Kasumi-1 (cell line): ENCODE measurements at regions not wholly inside any gene's neighbourhood (a gene's known extent, or its start where the extent isn't known, plus 50 kb on each side); places are given as distances from the start of the nearest gene placed in this dataset.

Experiments
- DNase-seq, 2 experiments: peaks; one replicate each; lab custom pipeline; 2025; lab: John Stamatoyannopoulos, UW

DNA sequence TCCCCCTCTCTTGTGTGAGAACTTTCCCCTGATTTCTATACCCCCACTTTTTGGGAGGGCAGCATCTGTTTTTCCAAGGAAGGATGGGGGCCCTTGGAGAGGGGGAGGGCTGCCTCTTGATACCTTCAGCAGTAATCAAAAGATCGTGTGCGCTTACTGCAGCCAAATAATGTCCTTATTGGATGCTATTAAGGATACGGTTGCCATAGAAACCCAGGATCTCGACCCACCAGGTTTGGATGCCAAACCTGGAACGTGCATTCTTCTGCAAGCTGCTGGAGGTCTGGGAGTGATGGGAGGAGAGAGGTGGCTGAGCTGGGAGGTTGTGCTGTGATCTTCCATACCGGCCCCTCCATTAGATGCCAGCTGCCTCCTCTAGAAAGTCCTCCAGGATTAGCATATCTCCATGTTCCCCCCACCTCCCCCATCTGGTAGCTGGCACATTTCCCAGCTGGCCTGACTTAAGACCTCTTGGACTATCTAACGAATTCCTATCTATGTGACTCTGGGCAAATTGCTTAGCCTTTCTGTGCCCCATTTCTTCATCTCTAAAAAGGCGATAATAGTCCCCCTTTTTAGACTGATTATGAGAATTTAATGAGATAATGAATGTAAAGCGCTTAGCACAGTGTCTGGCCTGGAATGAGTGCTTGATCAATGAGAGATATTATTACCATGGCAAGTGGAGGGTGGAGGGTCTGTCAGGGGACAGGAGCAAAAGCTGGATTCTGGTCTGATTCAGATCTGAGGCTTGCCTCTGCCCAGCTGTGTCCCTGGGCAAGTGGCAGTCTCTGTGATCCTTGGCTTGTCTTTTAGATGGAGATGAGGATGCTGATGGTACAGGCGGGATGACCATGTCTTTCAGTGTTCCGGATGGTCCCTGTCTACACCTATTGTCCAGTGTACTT, 78.5 kb upstream of the PCBD1 start:
- DNase-seq, result no peak

DNA sequence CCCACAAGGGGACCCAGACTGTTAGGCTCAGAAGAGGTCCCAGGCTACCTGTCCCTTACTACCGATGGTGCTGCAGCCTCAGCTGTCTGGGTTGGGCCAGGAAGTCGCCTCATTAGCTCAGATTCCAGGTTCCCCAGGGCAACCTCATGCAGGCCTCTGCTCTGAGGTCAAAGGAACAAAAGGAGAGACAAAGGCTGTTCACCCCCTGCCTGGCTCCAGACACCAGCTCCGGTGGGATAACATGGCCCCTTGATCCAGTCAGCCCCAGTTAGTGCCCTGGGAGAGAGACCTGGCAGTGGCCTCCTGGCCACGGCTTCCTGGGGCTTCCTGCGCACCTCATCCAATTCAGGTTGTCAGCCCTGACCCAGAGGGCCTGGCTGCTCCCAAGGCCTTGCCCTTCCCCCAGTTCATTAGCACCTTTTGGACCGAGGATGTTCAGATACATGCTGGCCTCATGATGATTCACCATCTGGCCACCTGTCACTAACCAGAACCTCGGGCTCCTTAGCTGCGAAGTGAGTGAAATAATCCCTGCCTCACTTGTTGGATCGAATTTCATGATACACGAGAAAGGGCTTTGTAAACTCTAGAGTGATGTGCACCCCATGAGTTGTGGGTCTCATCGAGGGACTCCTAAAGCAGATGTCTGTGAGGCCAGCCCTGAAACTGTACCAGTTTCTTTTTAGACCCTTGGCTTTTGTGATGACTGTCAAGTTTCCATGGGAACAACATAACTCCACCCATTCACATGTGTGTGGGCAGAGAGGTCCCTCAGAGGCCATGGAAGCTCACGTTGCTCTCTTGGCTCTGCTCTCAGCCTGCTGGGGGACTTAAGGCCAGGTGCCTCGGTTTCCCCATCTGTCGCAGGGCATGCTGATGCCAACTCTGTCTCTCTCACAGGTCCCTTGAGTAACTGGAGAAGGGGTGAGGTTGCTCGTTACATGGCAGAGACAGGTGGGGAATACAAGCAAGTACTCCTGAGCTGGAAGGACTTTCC, 79.5 kb upstream of the PCBD1 start:
- DNase-seq, result no peak

DNA sequence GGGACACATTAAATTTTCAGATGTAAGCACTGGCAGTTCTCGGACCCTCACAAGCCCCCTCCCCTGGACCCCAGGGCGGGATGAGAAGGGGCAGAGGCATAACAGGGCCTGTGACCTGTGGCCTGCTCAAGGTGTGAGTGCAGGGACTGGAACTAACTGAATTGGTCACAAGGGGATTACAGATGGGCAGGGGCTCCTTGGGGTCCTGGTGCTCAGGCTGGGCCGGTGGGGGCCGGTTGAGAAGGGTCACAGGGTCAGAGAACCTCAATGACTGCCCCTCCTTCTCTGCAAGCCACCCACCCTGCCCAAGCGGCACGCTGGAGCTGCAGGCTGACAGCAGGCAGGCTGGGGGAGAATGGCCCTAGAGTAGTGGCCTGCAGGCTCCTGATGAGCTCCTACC, 80.8 kb upstream of the PCBD1 start:
- no peak for DNase-seq

DNA sequence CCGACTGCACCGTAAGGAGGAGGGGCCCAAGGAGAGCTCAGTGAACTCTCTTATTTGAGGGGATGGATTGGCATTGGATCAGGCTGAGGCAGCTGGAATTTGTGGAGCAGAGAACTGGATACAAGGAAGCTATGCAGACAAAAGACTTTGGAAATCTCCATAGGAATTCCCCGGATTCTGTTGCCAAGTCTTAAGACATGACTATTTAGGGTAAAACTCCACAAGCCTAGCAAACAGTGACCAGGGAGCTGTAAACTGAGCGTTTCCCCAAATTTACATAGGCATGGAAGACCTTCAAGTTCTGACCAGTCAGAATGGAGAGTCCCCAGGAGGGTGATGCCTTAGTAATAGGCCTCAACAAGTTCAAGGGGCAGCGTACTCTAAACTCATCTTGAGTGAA, 82.5 kb upstream of the PCBD1 start:
- no peak for DNase-seq

DNA sequence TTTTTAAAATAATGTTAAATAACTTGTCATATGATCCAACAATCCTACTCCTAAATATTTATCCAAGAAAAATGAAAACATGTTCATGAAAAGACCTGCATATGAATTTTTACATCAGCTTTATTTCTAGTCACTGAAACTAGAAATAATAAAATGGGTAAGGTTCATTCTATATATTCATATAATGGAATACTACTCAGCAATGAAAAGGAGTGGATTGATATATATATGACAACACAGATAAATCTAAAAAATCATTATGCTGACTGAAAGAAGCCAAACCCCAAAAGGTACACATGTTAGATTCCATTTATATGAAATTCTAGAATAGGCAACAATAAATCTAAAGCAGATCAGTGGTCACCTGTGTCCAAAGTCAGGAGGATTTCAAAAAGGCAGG, 84.9 kb upstream of the PCBD1 start:
- DNase-seq, result no peak

DNA sequence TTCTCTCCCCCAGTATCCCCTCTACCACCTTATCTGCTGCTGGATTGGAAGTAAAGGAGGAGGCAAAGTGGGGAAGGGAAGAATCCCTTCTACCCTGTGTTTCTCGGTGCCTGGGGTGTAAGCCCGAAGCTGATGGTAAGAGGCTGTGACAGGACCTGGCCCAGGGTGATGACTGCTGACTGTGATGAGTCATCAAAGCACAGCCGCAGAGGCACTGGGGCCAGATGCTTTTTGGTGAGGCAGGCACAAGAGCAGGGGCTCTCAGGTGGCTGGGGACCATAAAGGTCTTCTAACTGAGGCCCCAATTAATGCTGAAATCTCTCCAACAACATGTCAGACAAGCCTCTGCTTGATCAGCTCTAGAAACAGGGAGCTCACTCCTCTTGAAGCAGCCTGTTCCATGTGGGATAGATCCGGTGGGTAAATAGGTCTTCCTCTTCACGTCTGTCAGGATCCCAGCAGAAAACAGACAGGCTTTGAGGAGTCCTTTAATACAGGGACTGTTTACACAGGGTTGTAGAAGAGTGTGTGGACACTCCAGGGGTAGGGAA, 86.1 kb upstream of the PCBD1 start:
- no peak for DNase-seq

DNA sequence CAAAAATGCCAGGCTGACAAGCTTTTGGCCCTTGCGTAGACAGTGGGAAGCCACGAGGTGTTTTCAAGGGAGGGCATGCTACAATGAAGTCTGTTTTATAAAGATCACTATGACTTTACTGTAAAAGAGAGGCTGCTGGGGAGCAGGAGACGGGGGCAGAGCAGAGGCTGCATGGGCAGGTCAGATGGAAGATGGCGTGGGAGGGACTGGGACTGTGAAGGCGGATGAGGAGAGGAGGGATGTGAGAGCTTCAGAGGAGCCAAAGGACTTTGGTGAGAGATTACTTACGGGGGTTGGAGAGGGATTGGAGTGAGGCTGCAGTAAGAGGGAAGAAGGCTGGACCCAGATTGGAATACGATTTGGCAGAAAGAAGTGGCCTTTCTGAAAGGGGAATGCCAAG, 86.6 kb upstream of the PCBD1 start:
- no peak for DNase-seq

DNA sequence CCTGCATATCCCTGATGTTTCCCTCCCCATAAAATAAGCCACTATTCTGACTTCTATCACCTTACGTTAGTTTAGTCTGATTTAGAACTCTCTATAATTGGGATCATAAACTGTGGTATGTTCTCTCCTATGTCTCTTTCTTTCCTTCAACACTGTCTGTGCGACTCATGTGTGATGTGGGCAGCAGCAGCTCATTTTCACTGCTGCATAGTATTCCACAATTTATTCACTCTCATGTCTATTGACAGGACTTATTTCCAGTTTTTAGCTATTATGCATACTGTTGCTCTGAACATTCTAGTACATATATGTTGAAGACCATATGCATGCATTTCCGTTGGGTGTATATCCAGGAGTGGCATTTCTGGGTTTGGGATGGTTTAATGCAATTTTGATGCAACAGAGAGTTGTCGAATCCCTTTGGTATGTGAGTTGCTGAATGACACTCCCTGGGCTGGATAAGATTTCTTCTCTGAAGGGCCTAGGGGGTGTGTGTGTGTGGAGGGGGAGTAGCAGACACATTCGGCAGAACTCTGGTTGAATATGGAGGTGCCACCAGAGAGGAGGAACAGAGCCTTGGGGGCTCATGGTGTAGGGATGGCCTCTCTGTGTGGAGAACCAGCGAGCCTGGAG, 87.8 kb upstream of the PCBD1 start:
- DNase-seq, result no peak

DNA sequence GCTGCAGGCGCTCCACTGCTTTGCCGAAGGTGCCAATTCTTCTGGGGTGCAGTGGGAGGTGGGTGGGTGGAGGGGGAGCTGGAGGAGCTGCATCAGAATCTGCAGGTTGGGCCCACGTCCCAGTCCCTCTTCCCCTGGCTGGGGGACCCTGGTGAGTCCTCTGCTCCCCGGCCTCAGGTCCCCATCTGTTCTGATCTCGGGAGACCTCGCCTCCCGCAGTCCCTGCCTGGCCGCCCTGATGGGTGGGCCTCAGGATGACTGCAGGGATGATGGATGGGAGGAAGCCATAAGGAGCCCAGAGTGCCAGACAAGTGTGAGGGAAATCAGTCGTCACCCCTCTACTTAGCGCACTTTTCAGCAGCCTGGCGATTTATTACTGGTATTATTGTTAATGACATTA, 89.3 kb upstream of the PCBD1 start:
- no peak for DNase-seq

DNA sequence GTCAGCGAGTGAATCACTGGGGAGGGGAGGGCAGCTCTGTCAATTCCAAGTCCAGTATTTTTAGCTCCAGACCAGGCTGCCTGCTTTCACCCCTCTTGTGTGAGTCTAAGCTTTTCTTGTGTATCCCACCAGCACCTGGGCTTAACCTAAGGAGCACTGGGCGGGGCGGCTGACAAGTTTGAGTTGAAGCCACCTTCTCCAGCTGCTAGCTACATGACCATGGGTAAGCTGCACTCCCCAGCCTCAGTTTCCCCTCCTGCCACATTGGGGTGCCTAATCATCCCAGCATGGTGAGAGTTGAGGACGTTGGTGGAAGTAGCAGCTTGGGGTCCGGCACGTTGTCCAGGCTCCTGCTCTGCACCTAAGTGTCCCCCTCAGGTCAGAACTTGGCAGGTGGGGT, 89.8 kb upstream of the PCBD1 start:
- DNase-seq, result no peak

DNA sequence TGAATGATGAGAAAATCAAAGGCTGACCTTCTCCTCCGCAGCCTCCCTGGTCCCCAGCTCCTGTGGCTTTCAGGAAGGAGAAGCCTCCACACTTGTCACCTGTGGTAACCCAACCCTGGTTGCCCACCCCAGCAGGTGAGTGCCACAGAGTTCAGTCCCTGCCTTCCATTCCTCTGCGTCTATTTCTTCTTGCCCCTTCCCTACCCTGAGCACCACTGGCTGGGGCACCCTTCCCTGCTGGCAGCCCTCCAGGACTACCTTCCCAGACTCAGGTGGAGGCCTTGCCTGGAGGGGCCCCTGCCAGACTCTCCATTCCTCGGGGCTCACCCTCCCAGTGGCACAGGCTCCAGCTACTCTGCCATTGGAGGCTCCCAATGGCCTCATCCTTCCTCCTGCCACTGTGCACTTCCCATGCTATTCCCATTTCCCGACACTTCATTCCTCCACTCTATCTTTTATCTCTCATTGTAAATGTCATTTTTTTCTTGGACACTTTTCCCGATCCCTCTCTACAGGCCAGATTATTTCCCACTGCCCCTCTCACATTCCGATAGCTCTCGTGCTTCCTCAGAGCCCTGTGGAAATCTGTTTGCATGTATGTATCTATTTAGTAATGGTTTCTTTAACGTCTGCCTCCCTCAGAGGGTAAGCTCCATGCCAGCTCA, 90.6 kb upstream of the PCBD1 start:
- DNase-seq, result no peak

DNA sequence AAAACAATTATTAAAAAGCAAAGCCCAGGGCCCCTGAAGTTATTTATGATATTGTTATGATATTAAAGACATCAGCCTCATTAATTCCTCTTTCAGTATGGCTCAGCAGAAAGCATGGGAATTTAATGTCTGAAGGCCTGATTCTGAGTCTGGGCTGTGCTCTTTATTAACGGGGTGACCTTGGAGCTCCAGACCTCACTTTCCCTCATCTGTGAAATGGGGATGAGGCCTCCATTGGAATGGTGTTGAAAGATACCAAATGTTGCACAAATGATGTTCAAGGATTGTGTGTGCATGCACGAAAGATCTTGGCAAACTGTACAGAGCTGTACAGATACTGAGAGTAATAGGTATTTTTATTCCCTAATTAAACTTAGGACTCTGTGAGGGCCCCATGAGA, 92.3 kb upstream of the PCBD1 start:
- DNase-seq, result no peak

DNA sequence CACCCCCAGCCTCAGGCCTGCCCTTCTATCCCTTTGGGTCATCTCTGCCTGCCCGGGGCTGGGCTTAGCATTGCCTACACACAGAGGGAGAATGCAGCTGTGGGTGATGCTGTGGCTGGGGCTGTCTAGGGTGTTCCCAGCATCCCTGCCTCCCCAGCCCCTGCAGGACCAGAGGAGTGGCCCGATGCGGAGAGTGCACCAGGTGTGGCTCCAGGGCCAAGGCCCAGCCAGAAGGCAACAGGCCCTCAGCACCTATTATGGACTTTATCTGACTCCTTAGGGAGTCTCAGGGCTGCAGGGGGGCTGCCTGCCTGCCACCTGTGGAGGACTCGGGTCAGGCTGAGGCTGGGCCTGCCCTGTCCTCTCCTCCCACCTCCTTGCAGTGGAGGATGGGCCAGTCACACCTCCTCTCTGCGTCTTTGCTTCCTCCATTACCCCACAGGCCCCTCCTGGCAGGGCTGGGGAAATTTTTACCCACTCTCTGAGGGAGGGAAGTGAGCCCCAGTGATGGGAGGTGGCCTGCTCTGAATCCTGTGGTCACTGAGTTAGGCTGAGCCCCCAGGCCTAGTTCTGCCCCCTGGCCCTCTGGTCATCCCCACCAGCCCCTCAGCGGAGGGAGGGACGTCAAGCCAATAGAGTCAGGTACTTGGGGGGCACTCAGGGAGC, 92.9 kb upstream of the PCBD1 start:
- no peak for DNase-seq

DNA sequence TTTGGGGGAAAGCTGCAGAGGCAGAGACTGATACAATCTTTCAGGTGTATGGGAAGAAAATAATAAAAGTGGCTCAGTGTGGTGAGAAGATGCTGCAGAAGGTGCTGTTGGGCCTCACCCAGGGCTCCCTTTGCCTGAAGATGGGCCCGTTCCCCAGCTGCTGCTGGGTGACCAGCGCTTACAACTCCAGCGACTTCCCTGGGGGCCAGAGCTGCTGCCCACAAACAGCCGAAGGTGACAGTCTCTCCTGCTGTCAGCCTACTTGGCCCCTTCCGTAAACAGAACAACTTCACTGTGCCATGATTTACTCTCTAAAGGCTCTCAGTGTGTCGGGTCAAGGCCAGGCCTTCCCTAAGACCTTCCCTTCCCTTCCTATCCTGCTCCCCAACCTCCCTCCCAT, 93.6 kb upstream of the PCBD1 start:
- DNase-seq, result no peak

DNA sequence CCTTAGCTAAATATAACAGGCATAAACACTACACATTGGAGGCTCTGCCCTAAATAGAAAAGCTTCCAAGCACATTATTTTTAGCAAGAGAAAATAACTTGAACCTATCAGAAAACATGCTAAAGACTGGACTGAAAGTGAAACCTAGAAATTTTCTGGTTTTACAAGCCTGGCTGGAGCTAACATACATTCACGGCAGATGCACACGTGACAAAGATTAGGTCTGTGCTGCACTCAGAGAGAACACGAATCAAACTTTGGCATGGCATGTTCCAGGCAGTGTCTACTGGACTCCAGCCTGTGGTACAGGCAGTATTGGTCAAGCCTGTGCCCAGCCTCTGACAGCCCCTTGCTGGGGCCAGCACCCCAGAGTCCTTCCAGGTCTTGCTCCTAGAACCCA, 94.1 kb upstream of the PCBD1 start:
- DNase-seq, result no peak

DNA sequence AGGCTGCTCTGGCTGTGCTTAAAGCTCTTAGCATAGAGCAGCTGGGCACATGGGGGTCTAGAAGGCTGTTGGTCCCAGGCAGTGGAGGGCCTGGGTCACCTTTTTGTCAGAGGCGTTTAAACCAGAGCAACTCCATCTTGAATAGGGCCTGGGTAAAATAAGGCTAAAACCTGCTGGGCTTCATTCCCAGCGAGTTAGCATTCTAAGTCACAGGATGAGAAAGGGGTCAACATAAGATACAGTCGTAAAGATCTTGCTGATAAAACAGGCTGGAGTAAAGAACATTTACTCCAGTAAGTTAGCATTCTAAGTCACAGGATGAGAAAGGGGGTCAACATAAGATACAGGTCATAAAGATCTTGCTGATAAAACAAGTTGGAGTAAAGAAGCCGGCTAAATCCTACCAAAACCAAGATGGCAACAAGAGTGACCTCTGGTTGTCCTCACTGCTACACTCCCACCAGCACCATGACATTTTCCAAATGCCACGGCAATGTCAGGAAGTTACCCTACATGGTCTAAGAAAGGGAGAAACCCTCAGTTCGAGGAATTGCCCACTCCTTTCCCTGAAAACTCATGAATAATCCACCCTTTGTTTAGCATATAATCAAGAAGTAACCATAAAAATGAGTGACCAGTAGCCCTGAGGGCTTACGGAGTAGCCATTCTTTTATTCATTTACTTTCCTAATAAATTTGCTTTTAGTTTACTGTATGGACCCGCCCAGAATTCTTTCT, 96.8 kb upstream of the PCBD1 start:
- DNase-seq, result no peak

DNA sequence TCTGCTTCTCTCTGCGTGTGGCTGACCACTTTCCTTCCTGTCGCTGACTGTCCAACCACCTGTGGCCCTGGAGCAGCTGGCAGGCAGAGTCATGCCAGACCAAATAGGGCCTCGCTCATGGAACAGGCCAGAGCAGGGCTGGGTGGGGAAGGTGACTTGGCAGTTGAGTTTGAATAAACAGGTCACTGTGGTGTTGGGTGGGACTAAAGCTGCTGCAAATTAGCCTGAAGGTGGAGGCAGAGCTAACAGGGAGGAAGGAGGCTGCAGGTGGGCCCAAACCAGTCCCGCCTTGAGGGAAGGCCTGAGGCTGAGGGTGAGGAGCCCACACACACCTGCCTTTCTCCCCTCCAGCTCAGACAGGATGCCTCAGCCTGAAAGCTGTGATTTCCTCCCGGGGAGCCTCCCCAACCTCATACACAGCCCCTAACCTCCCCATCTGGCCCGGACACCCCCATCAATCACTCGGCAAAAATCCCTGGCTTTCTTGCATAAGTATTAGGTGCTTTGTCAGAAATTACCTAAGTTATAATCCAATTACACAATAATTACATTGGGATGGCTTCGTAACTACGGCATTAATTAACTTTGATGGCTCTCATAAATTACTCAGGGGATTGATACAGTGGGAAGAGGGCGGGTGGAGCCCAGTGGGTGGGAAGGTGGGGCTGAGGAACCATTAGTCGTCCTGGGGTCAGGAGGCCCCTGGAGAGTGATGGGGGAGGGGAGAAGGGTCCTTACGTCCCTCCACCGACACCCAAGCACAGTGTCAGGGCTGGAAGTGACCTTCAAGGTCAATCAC, 97.7 kb upstream of the PCBD1 start:
- no peak for DNase-seq

DNA sequence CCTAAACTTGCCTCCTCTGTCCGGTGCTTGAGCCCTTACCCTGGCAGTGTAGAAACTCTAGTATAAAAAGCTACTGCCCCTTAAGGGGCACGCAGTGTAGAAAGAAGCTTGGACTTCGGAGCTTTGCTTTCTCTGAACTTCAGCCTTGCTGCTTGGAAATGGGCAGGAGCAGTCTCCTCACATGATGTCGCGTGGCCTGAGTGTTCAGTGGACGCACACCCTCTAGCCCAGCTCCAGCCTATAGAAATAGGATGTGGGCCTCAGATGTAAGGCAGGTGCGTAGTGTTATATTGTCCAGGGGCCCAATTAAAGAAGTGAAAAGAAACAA, 98.2 kb upstream of the PCBD1 start:
- DNase-seq, result no peak

DNA sequence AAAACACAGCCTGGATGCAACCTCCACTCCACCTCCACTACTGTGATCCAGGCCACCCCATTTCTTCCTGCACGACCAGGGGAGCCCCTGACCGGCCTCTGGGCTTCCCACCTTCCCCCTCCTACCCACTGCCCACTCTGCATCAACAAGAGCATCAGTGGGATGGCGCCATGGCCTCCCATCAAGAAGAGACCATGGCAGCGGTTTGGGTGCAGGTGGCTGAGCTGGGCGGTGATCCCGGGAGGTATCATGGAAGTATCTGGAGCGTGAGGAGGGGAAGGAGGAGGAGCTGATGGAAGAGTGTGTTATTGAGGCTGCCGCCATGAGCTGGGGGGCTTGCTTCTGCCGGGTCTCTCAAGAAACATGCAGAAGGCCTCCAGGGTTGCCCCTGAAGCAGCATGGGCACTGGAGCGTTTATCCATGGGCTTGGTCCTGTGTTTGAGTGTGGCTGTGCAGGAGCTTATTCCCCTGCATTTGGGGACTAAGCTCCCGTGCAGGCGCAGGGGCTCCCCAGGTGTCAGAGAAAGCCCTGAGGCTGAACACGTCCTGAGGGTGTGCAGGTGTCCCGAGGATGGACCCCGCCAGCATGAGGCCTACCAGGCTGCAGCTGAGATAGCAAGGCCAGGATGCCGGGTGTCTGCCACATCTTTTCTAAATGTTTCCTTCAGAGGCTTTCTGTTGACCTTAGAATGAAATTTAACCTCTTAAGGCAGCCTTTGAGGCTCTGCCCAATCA, 99.2 kb upstream of the PCBD1 start:
- no peak for DNase-seq
